Activated gamma-delta T cell treated with Interleukin-2 at 50 U/mL for 16 hours (primary cell): ENCODE measurements at regions not wholly inside any gene's neighbourhood (a gene's known extent, or its start where the extent isn't known, plus 50 kb on each side); places are given as distances from the start of the nearest gene placed in this dataset.

Experiments used
- DNase-seq: peaks from one replicate; pipeline ENCODE4 v3.0.0-alpha.2; 2020

DNA sequence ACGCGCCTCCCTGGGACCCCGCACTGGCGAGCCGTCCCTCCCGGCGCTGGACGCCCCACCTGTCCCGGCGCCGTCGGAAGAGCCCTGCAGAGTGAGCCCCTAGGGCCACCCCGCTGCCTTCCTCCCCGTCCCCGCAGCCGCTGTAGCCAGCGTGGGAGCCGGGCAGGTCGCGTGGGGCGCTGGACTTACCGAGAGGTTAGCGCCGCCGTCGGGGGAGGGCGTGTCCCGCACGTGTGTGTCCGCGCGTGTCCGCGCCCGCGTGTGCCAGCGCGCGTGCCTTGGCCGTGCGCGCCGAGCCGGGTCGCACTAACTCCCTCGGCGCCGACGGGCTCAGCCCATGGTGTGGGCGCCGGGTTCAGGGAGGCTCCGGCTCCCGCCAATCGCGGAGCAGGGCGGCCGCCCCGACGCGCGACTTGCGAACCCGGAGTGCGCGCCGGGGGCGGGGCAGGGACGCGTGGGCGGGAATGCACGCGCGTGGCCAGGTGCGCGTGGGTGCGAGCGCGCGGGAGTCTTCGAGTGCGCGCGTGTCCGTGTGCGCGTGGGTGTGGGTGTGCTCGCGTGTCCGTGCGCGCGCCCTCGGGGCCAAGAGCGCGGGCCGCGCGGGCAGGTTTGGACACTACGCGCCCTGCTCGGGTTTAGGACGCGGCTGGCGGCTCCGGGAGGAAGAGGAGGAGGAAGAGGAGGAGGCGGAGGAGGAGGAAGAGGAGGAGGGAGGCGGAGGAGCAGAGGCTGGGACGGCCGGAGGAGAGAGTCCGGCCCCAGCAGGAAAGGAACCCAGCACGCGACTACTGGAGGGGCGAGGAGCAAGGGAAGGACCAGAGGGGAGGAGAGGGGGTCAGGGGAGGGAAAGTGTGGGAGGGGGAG, 145.2 kb upstream of the ETS2 start:
- no peak for DNase-seq

DNA sequence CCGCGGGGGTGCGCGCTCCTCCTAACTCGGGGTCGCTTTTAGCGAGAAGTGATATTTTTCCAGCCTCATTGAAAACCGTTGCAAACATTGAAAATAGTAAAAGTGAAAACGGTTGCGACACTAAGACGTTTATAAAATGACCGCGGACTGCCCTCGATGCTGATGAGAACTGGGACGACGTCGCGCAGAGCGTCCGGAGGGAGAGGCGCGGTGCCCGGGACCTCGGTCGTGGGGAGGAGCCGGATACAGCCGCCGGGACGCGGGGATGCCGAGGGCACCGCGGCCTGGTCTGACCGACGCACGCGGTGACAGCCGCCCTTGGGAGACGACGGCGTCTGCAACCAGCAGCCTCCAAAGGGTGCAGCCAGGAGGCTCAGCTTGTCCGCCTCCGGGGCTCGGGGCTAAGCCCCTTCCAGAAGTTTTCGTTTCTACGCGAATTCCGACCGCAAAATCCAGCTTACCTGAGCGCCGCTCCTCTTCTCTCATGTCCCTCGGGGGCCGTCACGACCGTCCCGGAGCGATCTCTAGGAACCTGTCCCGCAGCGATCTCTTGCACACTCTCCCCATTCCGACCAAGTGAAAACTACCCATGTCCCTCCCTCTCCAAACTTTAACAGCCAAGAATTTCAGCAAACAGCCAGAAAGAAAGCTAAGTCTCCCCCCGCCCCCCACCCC, 144.4 kb upstream of the ETS2 start:
- no peak for DNase-seq

DNA sequence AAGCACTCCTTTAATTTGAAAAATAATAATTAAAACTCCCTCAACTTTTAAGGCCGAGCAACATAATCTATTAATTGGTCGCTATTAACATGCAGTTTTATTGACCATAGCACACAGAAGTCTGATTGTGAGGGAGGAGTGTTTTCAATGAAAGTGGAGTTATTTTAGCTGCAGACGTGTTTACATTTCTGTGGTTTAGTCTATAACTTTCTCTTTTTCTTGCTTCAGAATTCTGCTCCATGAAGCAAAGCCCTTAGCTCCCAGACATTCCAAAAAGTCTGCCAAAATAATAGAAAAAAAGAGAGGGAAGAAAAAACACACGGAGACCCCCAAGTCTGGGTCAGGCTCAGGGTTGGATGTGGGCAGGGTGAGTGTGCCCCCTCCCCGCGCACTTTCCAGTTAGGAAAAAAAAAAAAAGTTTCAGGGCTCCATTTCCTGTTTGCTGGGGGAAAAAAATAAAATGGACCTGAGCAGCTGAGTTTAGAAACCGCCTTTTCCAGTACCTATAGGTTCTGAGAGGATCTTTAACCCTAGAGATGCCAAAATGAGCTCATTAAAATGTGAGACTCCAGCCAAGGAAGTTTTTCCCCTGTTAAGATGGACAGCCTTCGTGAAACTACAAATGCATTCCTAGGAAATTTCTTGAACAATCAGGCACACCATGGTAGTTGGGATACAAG, 143.7 kb upstream of the ETS2 start:
- DNase-seq = no peak

DNA sequence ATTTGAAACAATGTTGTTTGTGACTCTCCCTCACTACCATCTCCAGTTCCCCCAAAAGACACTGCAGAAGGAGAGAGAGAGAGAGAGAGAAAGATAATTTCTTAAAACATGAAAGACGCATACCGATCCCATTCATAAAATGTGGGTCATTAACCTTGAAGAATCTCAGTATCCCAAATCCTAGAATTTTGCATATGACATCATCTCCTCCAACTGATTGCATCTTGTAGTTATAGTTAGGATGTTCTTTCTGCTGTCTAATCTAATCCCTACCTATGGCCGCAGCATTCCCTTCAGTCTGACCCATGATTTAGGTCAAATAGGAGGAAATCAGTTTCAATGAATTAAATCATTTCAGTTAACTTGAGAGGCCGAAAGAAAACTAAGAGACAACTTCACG, 142.4 kb upstream of the ETS2 start:
- DNase-seq = no peak

DNA sequence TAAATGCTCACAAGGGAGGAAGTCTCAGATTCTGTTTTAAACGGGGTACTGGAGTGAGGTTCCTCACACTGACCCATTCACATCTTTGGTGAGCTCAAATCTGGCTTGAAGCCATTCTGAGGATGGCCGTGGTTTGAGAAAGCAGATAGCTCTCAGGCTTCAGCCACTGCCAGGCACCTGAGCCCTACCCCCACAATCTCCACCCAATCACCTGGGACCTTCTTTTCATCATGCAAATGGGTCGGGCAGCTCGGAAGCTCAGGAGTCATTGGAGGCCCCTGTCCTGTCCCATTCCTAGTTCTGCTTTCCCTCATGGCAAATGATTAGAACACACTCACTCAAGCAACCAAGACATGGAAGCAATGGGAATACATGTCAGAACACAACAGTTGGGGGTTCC, 141.4 kb upstream of the ETS2 start:
- no peak for DNase-seq

DNA sequence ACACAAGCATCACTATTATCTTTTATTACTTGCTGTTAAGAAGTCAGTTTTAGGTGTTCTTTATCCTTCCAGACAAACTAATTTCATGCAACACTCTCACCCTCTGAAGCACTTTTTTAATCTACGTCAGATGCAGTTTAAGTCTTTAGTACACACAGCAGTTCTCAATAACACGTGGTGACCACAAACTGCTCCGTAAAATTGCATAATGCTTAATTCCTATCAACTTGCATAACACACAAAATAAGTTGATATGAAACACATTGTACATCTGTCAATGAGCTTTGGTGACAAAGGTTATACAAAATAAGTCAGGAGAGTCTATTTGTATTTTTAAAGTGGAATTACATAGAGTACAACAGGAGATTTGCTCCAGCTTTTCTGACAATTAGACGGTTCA, 140.9 kb upstream of the ETS2 start:
- DNase-seq = no peak

DNA sequence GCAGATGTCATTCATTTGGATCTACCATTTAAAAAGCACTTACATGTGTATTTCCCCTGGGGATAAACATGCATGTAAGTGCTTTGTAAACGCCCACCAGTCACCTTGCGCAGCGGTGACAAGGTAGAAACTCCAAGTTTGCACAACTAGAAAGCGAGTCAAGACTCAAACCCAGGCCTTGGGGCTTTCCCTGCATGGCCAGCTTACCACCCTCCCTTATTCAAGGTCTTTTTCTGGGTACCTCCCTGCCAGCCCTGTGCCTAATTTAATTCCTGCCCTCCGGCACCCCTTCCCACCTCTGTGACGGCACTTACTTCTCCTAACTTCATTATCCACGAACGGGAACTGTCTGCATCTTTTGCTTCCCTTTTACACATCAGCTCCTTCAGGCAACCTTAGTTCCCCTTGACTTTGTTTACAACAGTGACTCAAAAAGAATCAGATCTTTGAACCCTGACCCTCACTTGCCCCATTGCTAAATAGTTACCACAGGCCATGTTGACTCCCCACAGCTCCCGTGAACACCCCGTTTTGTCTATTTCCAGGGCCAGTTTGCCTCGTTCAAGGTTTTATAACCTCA, 138.3 kb upstream of the ETS2 start:
- DNase-seq = no peak

DNA sequence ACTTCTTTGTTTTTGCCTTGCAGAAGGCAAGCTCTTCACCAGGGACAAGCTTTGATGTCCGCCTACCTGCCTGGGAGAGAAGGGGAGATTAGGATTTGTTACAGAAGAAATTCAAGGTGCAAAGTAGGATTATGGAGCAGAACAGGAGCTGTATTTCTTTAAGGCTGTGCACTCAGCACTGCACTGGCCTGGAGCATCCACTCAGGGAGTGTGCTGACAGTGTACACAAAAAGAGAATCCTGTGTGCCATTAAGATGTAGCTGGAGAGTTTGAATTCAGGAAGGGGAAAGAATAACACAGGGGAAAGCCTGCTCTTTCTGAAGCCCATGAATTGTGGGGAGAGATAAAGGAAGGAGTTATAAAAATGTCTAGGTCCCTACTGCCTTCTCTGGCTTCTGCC, 137.7 kb upstream of the ETS2 start:
- DNase-seq = no peak

DNA sequence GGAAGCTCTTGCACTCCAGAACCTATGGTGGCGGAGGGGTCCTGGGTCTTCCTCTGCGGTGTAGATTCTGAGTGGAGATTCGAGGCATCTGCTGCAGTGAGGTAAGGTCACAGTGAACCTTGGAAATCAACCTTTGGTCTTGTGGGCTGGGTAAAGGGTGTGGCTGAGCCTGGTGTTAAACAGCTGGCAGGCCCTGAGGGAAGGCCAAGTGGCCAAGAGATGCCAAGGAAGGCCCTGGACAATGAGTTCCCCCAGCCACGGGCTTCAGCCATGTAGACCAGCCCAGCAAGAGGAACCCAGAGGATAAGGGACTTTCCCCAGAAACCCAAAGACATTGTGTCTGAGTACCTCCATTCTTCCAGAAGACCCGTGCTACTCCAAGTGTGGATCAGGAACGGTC, 137.2 kb upstream of the ETS2 start:
- no peak for DNase-seq

DNA sequence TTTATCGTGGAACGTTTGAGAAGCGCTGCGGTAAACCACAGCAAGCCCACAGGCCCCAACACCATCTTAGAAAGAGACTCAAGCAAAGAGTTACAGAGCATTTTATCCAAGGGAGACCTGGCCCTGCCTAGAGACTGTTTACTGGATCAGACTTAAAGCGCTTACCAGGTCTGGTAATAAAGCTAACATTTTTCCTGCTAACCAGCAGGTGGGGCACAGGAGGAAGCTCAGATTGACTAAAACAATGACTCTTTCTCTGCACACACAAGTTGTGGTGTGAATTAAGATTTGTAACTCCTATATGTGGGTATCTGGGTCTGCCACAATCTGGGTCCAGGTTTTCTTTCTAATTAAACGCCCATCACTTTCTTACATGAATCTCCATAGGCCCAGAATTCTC, 136.5 kb upstream of the ETS2 start:
- DNase-seq = no peak

DNA sequence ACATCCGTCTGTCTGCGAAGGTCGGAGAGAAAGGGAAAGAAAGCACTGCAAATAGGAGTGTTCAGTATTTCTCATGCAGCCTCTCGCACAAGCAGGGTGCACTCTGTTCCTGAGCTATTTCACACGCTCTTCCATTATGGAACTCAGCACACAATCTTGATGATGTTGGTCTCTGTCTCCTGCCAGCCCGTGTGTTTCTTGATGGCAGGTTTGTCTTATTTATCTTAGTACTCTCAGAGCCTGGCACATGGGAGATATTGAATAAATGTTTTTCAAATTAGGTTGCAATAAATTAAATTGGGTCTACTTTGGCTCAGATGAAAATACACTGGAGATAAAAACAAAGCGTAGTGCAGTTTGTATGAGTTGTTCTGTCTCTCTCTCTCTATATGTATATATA, 134.9 kb upstream of the ETS2 start:
- no peak for DNase-seq

DNA sequence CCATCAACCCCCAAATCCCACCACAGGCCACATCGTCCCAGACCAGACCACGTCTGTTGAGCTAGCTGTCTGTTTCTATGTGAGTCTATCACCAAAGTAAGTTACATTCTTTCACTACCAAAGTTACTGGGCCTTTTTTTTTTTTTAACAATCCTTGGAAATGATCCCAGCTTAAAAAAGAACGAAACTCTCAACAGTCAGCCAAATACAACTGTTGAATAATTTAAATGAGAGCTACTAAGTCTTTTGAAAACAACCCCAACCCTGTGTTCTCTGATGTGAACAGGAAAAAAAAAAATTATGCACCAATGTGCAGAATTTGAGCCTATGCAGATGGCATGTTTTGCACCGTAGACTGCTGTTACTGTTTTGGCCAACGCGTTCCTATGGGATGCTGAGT, 134.0 kb upstream of the ETS2 start:
- DNase-seq = no peak

DNA sequence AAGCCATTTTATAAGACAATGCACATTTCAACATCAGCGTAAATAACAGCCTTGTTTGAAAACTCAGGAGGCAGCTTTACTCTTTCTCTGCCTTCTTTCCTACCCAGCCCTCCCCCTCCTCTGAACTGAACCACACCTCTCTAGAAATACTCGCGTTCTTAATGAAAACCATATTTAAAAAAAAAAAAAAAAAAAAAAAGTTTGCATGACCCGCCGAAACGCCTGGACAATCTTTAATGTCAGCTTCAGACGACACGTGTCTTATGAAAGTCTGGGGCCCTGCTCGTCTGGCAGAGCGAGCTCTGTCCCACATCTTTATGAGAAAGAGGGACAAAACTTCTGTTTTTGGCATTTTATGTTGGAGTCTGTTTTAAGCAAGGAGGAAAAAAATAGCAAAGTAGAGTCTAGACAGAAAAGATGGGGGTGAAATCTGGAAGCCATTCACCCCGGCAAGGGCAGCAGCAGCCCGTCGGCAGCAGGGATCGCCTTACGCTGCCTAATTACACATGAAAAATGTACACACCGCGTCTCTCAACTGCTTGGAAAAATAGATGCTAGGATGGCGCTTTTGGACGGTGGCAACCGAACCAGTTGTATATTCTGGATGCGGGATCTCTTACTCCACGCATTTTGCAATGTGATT, 130.4 kb upstream of the ETS2 start:
- DNase-seq = no peak

DNA sequence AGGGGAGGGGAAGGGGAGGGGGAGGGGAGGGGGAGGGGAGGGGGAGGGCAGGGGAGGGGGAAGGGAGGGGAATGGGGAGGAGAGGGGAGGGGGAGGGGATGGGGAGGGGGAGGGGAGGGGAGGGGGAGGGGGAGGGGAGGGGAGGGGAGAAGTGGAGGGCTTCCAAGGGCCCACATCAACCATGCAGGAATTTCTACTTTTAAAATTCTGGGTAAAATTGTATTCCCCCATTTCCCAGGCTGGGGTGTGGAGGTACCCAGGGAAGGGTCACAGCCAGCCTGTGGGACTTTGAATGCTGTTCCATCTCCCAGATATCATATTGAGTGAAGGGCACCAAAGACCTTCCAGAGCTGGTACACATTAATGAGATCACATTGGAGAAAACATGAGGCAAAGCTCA, 126.9 kb upstream of the ETS2 start:
- DNase-seq = no peak

DNA sequence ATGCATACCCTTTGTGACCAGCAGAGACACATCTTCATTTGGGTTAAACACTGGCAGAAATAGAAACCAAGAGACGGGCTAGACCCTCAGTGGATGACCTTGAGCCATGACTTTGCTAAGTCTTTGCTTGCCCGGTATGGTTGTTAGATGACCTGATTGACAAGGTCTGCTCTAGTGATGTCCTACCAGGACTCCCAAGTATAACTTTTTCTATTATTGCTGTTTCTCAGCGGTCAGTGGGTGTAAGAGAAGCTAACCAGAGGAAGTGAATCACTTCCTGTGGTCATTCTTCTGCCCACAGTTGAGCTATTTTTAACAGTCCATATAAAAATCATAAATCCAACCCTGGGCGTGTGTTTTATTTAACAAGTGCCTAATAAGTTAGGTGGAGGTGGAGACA, 126.2 kb upstream of the ETS2 start:
- DNase-seq = no peak

DNA sequence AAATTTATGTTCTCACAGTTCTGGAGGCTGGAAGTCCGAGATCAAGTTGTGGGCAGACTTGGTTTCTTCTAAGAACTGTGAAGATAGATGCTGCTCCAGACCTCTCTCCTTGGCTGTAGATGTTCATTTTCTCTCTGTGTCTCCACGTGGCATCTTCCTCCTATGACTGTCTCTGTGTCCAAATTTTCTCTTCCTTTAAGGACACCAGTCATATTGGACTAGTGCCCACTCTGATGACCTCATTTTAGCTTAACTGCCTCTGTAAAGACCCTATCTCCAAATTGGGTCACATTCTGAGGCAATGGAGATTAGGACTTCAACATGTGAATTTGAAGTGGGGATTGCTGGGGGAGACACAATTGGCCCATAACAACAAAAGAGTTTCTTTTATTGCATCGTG, 125.3 kb upstream of the ETS2 start:
- no peak for DNase-seq

DNA sequence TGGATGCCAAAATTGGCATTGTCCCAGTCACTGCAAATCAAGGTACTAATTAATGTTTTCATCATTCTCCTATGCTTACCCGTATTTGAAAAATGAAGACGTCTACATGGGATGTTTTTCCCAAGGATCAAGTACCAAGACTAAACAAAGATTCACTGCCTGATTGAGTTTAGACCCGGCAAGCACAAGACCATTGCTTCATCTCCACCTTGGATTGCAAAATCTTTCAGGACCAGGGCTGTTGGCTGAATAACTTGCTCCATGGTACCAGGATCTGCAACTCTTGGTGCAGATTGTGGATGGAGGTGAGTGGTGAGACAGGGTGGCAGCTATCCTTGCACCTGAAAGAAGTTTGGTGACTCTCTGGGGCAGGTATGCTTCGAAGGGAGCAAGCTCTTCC, 122.5 kb upstream of the ETS2 start:
- no peak for DNase-seq

DNA sequence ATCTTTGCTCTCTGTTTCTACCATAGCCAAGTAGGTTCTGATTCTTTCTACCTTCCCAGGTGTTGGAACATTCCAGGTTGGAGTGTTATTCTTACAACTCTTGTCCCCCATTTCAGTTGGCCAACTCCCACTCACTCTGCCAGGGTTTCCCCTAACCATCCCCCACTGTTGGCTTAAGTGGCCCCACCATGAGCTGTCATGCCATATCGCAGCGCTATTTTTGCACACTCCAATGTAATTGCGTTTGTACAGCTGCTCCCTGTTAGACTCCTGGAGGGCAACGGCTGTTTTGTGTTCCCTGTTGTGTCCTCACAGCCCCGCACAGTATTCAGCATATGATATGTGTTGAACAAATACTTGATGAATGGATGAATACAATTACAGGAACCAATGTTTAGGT, 117.7 kb upstream of the ETS2 start:
- no peak for DNase-seq

DNA sequence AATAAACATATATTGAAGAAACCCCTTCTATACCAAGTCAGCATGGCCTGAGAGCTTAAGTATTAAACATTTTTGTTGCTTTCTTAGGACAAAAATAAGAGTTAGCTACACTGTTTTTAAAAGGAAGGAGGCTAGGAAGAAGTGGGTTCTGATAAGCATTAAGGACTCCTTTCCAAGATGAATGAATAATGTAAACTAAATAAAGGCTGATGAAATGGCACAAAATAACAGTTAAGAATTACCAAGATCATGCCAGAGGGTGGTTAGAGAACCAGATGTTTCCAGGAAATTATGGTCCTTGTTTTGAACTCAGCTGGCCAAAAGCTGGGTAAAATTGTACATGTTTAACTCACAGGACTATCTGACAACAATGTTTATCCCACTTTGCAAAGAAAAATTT, 114.1 kb upstream of the ETS2 start:
- DNase-seq = no peak

DNA sequence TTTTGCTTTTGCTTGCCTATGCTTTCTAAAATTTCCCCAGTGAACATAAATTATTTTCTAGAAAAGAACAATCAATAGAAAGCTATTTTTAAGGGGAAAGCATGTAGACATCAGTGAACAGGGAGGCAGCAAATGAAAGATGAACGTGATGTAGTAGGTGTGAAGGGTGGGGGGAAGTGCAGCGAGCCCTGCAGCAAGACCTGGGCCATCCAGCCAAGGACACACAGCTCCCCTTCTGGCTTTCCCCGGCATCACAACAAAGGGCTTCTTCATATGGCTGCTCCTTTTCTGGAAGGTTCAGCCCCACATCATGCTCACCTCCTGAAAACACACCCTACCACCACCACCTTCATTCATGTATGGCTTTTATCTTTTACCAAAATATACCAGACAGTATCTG, 109.2 kb upstream of the ETS2 start:
- DNase-seq = no peak

DNA sequence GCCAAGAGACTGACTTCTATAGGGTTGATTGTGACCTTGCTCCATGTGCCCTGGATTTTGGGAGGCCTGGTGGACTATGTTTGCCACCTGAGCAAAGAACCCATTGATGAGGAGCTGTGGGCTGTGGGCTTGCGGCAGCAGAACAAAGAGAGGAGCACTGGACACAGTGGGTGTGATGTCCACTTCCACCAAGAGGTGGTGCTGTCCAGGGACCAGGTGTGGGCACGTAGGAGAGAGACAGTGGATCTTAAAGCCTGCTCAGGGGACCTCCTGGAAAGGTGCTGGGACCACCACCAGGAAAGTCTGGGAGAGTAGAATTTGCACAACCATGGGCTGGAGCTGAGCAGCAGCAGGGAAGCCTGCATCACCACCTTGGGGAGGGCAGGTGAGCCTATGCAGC, 106.7 kb upstream of the ETS2 start:
- no peak for DNase-seq

DNA sequence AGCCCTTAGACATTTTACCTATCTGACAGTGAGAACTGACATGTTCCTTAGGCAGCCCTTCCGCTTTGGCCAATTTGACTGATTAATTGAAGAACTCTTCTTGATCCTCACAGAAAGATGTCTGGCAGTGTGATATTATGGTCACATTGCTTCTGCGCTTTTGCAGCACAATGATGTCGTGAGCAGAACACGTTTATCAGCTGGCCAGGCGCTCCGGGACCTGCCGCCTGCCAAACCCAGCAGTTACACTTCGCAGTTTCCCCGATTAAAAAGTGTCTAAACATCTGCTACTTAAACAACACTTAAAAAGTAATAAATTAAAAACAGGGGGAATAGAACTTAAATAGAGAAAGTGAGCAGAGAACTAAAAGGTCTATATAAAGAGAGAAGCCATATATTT, 103.5 kb upstream of the ETS2 start:
- DNase-seq = no peak

DNA sequence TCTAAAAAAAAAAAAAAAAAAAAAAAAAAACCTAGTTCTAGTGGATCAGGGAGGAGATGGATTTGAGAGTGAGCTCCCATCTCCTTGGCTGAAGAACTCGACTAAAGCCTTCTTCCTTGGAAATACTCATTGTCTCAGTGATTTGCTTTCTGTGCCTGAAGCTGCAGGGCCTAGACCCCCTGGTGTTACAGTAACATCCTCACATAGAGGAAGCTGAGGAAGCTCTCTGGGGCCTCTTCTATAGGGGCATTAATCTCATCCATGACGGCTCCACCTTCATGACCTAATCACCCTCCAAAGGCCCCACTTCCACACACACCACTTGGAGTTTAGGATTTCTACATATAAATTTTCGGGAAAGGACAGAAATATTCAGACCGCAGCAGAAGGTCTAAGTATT, 95.9 kb upstream of the ETS2 start:
- DNase-seq = no peak
